ENCODE measurements at regions not wholly inside any gene's neighbourhood (a gene's known extent, or its start where the extent isn't known, plus 50 kb on each side); places are given as distances from the start of the nearest gene placed in this dataset.

DNA sequence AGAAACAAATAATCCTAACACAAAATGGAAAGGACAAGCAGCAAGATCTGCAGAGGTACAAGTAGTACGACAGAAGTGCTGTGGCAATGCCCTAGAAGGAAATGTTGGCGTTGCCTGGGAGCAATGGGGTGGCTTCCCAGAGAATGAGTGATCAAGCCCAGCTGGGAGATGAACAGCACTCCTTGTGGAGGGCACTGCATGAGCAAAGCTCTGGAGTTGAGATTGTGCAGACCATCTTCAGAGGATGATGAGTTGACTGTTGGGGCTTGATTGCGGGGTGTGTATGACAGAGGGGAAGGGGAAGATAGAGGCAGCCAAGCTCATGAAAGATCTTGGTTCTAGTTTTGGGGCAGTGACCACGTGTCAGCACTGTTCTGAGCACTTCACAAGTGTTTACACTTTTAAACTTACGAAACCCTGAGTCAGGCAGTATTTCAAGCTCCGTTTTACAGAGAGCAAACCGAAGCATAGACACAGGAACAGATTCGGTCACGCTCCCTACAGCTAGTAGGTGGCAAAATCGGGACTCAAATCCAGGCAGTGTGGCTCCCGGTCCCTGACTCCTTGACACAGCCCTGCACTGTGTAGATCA, 127.2 kb upstream of the LHX5 start:
- no peaks in the 10 kb centered on the region for H3K4me1 ChIP-seq (replicated peaks in 1 of 2)
- H3K36me3 ChIP-seq (replicated peaks in 1 of 2), result no peaks in the 10 kb centered on the region
- no peak for DNase-seq
- TF ChIP-seq POLR2A (IDR thresholded peaks at IDR 0.05), result no peak
- TF ChIP-seq, protein P1, sequence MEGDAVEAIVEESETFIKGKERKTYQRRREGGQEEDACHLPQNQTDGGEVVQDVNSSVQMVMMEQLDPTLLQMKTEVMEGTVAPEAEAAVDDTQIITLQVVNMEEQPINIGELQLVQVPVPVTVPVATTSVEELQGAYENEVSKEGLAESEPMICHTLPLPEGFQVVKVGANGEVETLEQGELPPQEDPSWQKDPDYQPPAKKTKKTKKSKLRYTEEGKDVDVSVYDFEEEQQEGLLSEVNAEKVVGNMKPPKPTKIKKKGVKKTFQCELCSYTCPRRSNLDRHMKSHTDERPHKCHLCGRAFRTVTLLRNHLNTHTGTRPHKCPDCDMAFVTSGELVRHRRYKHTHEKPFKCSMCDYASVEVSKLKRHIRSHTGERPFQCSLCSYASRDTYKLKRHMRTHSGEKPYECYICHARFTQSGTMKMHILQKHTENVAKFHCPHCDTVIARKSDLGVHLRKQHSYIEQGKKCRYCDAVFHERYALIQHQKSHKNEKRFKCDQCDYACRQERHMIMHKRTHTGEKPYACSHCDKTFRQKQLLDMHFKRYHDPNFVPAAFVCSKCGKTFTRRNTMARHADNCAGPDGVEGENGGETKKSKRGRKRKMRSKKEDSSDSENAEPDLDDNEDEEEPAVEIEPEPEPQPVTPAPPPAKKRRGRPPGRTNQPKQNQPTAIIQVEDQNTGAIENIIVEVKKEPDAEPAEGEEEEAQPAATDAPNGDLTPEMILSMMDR (IDR thresholded peaks at IDR 0.05), result no peak
- no peak overlapping the region for H3K27ac ChIP-seq
- 35 to 55% (median 49%) methylated on average over 9 to 11 of the region's 11 CpGs for WGBS, 4 donors
- H3K4me3 ChIP-seq, result no peak overlapping the region
- intact Hi-C loops (cut with DNase I), result no loop called here
- H3K9me3 ChIP-seq (replicated peaks in 1 of 3), result no peaks in the 10 kb centered on the region
- peaks cover 17% of the 10 kb centered on the region for H3K27me3 ChIP-seq

DNA sequence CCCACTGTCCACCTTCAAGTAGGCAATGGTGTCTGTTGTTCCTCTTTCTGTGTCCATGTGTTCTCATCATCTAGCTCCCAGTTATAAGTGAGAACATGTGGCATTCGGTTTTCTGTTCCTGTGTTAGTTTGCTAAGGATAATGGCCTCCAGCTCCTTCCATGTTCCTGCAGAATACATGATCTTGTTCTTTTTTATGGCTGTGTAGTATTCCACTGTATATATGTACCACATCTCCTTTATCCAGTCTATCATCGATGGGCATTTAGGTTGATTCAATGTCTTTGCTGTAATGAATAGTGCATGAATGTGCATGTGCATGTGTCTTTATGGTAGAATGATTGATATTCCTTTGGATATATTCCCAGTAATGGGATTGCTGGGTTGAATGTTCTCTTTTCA, 123.3 kb upstream of the LHX5 start:
- H3K27me3 ChIP-seq, result peaks cover 10% of the 10 kb centered on the region
- DNase-seq, result no peak
- TF ChIP-seq, protein P1 (IDR thresholded peaks at IDR 0.05), result no peak
- no peak for TF ChIP-seq POLR2A (IDR thresholded peaks at IDR 0.05)
- 61 to 80% (median 70%) methylated on average over 2 of the region's 2 CpGs for WGBS, 4 donors
- no peaks in the 10 kb centered on the region for H3K4me1 ChIP-seq (replicated peaks in 1 of 2)
- no peaks in the 10 kb centered on the region for H3K9me3 ChIP-seq (replicated peaks in 1 of 3)
- intact Hi-C loops (cut with DNase I), result no loop called here
- no peaks in the 10 kb centered on the region for H3K36me3 ChIP-seq (replicated peaks in 1 of 2)
- H3K27ac ChIP-seq, result no peak overlapping the region
- H3K4me3 ChIP-seq, result no peak overlapping the region

DNA sequence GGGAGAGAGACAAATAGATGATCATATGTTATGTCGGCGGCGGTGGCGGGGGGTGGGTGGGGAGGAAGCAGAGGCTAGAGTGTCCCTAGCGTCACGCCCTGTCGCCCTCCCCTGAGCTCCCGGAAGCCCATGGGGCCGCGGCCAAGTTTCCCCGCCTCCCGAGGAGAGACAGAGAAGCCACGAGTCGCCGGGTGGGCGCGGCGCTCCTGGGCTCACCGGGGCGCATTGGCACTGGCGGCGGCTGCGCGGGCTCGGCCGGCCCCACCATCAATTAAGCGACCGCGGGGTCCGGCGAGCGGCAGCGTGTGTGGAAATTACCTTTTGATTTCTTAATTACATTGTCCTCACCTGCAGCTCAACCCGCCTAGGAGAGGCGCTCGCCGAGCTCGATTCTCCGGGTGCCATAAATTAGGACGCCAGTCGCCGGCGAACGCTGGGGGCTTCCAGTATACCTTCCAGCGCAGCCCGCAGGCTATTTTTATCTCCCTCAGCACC, 119.9 kb upstream of the LHX5 start:
- H3K4me1 ChIP-seq (replicated peaks in 1 of 2), result no peaks in the 10 kb centered on the region
- H3K27ac ChIP-seq, result no peak overlapping the region
- H3K27me3 ChIP-seq, result peaks cover 10% of the 10 kb centered on the region
- H3K9me3 ChIP-seq (replicated peaks in 1 of 3), result no peaks in the 10 kb centered on the region
- no peak for TF ChIP-seq POLR2A (IDR thresholded peaks at IDR 0.05)
- TF ChIP-seq, protein P1 (IDR thresholded peaks at IDR 0.05), result no peak
- no peaks in the 10 kb centered on the region for H3K36me3 ChIP-seq (replicated peaks in 1 of 2)
- intact Hi-C loops (cut with DNase I), result no loop called here
- no peak for DNase-seq
- 0 to 2% (median 1%) methylated on average over 23 to 46 of the region's 46 CpGs for WGBS, 4 donors
- H3K4me3 ChIP-seq, result no peak overlapping the region

DNA sequence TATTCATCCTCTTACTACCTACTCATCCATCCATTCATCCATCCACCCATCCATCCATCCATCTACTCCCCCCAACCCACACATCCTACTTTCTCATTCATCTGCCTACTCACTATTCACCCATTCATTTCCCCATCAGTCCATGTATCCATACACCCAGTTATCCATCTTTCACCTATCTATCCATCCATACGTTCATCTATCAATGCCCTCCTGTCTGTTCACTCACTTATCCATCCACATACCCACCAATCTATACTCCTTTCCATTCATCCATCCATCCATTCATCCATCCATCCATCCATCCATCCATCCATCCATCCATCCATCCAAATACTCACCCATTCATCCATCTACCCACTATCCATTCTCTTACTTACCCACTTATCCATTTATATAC, 117.8 kb upstream of the LHX5 start:
- WGBS, 4 donors, result 51 to 66% (median 59%) methylated on average over 1 of the region's 1 CpG
- Histone ChIP-seq H3K4me1 (replicated peaks in 1 of 2) (no peaks in the 10 kb centered on the region), H3K36me3 (replicated peaks in 1 of 2) (no peaks in the 10 kb centered on the region), H3K27me3 (peaks cover 2% of the 10 kb centered on the region), H3K4me3 (no peak overlapping the region), H3K9me3 (replicated peaks in 1 of 3) (no peaks in the 10 kb centered on the region), H3K27ac (no peak overlapping the region)
- no peak for DNase-seq
- TF ChIP-seq, protein P1 (IDR thresholded peaks at IDR 0.05), result no peak
- no peak for TF ChIP-seq POLR2A (IDR thresholded peaks at IDR 0.05)
- intact Hi-C loops (cut with DNase I), result no loop called here
